MM.1S (cell line): ENCODE measurements at regions not wholly inside any gene's neighbourhood (a gene's known extent, or its start where the extent isn't known, plus 50 kb on each side); places are given as distances from the start of the nearest gene placed in this dataset.
"Not testable (repeated sequence)": the region's sequence is repeated elsewhere in the genome, so short reads cannot be mapped to it uniquely, and the experiment has no call there.

Experiments used
- DNase-seq: peaks from one replicate; pipeline ENCODE4 v3.0.0-alpha.2; 2015
- H2AFZ ChIP-seq: fragments of 300-600 bp; sonication (generic); 2 replicates; pipeline ENCODE4 v1.6.0; 2016; ENCODE audit warnings: antibody characterized with exemption, low read length
- H3F3A ChIP-seq: fragments of 300-600 bp; sonication (generic); 2 replicates; pipeline ENCODE4 v1.6.1; 2016; ENCODE audit warnings: mild to moderate bottlenecking, antibody characterized with exemption, low read length, moderate library complexity, mixed read lengths; ENCODE audit not compliant: insufficient read depth
- H3K27ac ChIP-seq: fragments of 300-600 bp; sonication (generic); 2 replicates; pipeline ENCODE4 v1.5.1; 2016; ENCODE audit warnings: mild to moderate bottlenecking, low read length
- H3K27me3 ChIP-seq: fragments of 300-600 bp; sonication (generic); replicated peaks from 2 replicates; pipeline ENCODE4 v1.6.0; 2016; ENCODE audit warnings: low read length; ENCODE audit not compliant: insufficient read depth
- H3K36me3 ChIP-seq: fragments of 300-600 bp; sonication (generic); replicated peaks from 2 replicates; pipeline ENCODE4 v1.6.1; 2016; ENCODE audit warnings: mild to moderate bottlenecking, low read length, mixed read lengths; ENCODE audit not compliant: insufficient read depth
- H3K4me1 ChIP-seq: fragments of 300-600 bp; sonication (generic); 2 replicates; pipeline ENCODE4 v1.6.1; 2016; ENCODE audit warnings: low read length, mixed read lengths
- H3K4me2 ChIP-seq: fragments of 300-600 bp; sonication (generic); 2 replicates; pipeline ENCODE4 v1.6.0; 2016; ENCODE audit warnings: low read depth, low read length
- H3K4me3 ChIP-seq: fragments of 300-600 bp; sonication (generic); 2 replicates; pipeline ENCODE4 v1.5.1; 2016; ENCODE audit warnings: low read length, mixed read lengths
- H3K79me2 ChIP-seq: fragments of 300-600 bp; sonication (generic); 2 replicates; pipeline ENCODE4 v1.6.1; 2016; ENCODE audit warnings: mixed run types, low read length, mixed read lengths
- H3K9ac ChIP-seq: fragments of 300-600 bp; sonication (generic); 2 replicates; pipeline ENCODE4 v1.6.1; 2016; ENCODE audit warnings: low read length, mixed read lengths
- H3K9me2 ChIP-seq: fragments of 300-600 bp; sonication (generic); replicated peaks from 2 replicates; pipeline ENCODE4 v1.6.1; 2016; ENCODE audit warnings: mild to moderate bottlenecking, low read length, mixed read lengths; ENCODE audit not compliant: insufficient read depth
- H3K9me3 ChIP-seq: fragments of 300-600 bp; sonication (generic); replicated peaks from 2 replicates; pipeline ENCODE4 v1.6.1; 2016; ENCODE audit warnings: mild to moderate bottlenecking, low read length, mixed read lengths; ENCODE audit not compliant: insufficient read depth
- H4K20me1 ChIP-seq: fragments of 300-600 bp; sonication (generic); 2 replicates; pipeline ENCODE4 v1.6.1; 2016; ENCODE audit warnings: mild to moderate bottlenecking, low read length, moderate library complexity, mixed read lengths; ENCODE audit not compliant: insufficient read depth
- EZH2 ChIP-seq: fragments of 300-600 bp; sonication (generic); optimal IDR thresholded peaks from 2 replicates; pipeline ENCODE3; 2017; ENCODE audit warnings: low read depth, mild to moderate bottlenecking, antibody characterized with exemption, low read length, mixed read lengths
- EZH2phosphoT487 ChIP-seq: fragments of 300-600 bp; sonication (generic); IDR thresholded peaks from 2 replicates; pipeline ENCODE4 v1.6.1; 2018; ENCODE audit warnings: antibody characterized with exemption, low read length
- TF ChIP-seq, protein P1 (sequence below): fragments of 300-600 bp; sonication (generic); IDR thresholded peaks from 2 replicates; pipeline ENCODE4 v1.5.1; 2016; ENCODE audit warnings: antibody characterized with exemption, low read length, mixed read lengths

GRCh38 chr5:87138091-87138805 is 129.4 kb upstream of the RASA1 start:
- Histone ChIP-seq H2AFZ (peak overlapping the region; percentile 5; the same call in 1 of the 2 replicates), H3F3A (peaks cover 35% of the 10 kb centered on the region), H3K4me1 (peaks cover 53% of the 10 kb centered on the region), H3K4me2 (peak overlapping the region; percentile 53), H3K36me3 (no peaks in the 10 kb centered on the region), H3K27ac (peak overlapping the region; percentile 96), H3K4me3 (peak overlapping the region; percentile 14; the same call in 1 of the 2 replicates), H3K79me2 (no peaks in the 10 kb centered on the region), H3K27me3 (no peaks in the 10 kb centered on the region), H3K9me2 (no peaks in the 10 kb centered on the region), H3K9me3 (no peaks in the 10 kb centered on the region), H3K9ac (peak overlapping the region; percentile 63), H4K20me1 (no peaks in the 10 kb centered on the region)
- no peak for TF ChIP-seq EZH2
- TF ChIP-seq, protein P1, sequence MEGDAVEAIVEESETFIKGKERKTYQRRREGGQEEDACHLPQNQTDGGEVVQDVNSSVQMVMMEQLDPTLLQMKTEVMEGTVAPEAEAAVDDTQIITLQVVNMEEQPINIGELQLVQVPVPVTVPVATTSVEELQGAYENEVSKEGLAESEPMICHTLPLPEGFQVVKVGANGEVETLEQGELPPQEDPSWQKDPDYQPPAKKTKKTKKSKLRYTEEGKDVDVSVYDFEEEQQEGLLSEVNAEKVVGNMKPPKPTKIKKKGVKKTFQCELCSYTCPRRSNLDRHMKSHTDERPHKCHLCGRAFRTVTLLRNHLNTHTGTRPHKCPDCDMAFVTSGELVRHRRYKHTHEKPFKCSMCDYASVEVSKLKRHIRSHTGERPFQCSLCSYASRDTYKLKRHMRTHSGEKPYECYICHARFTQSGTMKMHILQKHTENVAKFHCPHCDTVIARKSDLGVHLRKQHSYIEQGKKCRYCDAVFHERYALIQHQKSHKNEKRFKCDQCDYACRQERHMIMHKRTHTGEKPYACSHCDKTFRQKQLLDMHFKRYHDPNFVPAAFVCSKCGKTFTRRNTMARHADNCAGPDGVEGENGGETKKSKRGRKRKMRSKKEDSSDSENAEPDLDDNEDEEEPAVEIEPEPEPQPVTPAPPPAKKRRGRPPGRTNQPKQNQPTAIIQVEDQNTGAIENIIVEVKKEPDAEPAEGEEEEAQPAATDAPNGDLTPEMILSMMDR: no peak
- no peak for TF ChIP-seq EZH2phosphoT487
- peak; percentile 74 for DNase-seq

GRCh38 chr5:87139795-87140194 is 127.9 kb upstream of the RASA1 start:
- Histone ChIP-seq H3K4me3 (no peak overlapping the region), H3K4me1 (peaks cover 53% of the 10 kb centered on the region)

GRCh38 chr5:87141544-87141943 is 126.1 kb upstream of the RASA1 start:
- no peaks in the 10 kb centered on the region for H3K36me3 ChIP-seq
- H3K9ac ChIP-seq: no peak overlapping the region
- H4K20me1 ChIP-seq: no peaks in the 10 kb centered on the region

More at GRCh38 chr5:87139795-87140194, 127.9 kb upstream of the RASA1 start:
- Histone ChIP-seq H3F3A (peaks cover 35% of the 10 kb centered on the region), H3K36me3 (no peaks in the 10 kb centered on the region), H2AFZ (peak overlapping the region; percentile 31; the same call in 1 of the 2 replicates), H3K79me2 (no peaks in the 10 kb centered on the region), H3K4me2 (no peak overlapping the region), H3K27ac (peak overlapping the region; percentile 96), H3K27me3 (no peaks in the 10 kb centered on the region), H3K9ac (peak overlapping the region; percentile 63; the same call in 1 of the 2 replicates), H4K20me1 (no peaks in the 10 kb centered on the region), H3K9me3 (no peaks in the 10 kb centered on the region), H3K9me2 (no peaks in the 10 kb centered on the region)
- TF ChIP-seq EZH2phosphoT487: no peak
- TF ChIP-seq, protein P1: no peak
- DNase-seq: peak; percentile 57

GRCh38 chr5:87145853-87146252 is 121.8 kb upstream of the RASA1 start:
- not testable (repeated sequence) for H3K4me1 ChIP-seq, H3K4me3 ChIP-seq, H3K27me3 ChIP-seq, H2AFZ ChIP-seq, H3K79me2 ChIP-seq, H3K9me3 ChIP-seq, DNase-seq, H4K20me1 ChIP-seq, H3K36me3 ChIP-seq, H3K9me2 ChIP-seq, H3K4me2 ChIP-seq, H3K27ac ChIP-seq, H3K9ac ChIP-seq, H3F3A ChIP-seq

More at GRCh38 chr5:87141544-87141943, 126.1 kb upstream of the RASA1 start:
- H3K9me2 ChIP-seq: no peaks in the 10 kb centered on the region
- no peak for DNase-seq
- H3K4me2 ChIP-seq: no peak overlapping the region
- TF ChIP-seq EZH2phosphoT487 (no peak), EZH2 (no peak)
- TF ChIP-seq, protein P1: no peak
- peaks cover 27% of the 10 kb centered on the region for H3F3A ChIP-seq
- H3K27ac ChIP-seq: no peak overlapping the region
- H2AFZ ChIP-seq: no peak overlapping the region
- H3K79me2 ChIP-seq: no peaks in the 10 kb centered on the region
- H3K4me3 ChIP-seq: no peak overlapping the region
- H3K4me1 ChIP-seq: peaks cover 44% of the 10 kb centered on the region
- no peaks in the 10 kb centered on the region for H3K27me3 ChIP-seq
- no peaks in the 10 kb centered on the region for H3K9me3 ChIP-seq
